NCI-H82 treated with DMSO at 0.1 percent for 48 hours (cell line): ENCODE measurements at regions not wholly inside any gene's neighbourhood (a gene's known extent, or its start where the extent isn't known, plus 50 kb on each side); places are given as distances from the start of the nearest gene placed in this dataset.
A peak's percentile ranks its signal among the peaks of the same experiment; 100 is the strongest.
"Not testable (repeated sequence)": the region's sequence is repeated elsewhere in the genome, so short reads cannot be mapped to it uniquely, and the experiment has no call there.

Source experiments
- DNase-seq: peaks from one replicate; lab custom pipeline; 2025; ENCODE audit not compliant: unreplicated experiment; lab: John Stamatoyannopoulos, UW

DNA sequence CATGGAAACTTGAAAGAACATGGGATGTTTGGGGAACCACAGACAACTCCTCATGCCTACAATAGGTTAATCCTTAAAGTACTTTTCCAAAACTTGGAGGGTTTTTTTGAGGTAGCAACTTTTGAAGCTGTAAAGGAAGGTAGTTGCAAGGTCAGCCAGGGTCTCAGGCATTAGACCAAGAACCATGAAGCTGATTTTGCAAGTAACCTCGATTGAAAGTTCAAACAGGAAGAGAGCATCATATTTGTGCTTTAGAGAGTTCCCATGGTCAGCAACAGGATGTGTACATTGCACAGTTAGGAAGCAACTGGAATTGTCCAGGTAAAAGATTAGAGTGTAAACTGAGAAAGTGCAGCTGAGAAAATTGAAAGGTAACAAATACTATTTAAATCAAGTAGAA, 199.8 kb upstream of the NR2F2 start:
- no peak for DNase-seq

GRCh38 chr15:96132126-96132525, 198.4 kb upstream of the NR2F2 start:
- no peak for DNase-seq

DNA sequence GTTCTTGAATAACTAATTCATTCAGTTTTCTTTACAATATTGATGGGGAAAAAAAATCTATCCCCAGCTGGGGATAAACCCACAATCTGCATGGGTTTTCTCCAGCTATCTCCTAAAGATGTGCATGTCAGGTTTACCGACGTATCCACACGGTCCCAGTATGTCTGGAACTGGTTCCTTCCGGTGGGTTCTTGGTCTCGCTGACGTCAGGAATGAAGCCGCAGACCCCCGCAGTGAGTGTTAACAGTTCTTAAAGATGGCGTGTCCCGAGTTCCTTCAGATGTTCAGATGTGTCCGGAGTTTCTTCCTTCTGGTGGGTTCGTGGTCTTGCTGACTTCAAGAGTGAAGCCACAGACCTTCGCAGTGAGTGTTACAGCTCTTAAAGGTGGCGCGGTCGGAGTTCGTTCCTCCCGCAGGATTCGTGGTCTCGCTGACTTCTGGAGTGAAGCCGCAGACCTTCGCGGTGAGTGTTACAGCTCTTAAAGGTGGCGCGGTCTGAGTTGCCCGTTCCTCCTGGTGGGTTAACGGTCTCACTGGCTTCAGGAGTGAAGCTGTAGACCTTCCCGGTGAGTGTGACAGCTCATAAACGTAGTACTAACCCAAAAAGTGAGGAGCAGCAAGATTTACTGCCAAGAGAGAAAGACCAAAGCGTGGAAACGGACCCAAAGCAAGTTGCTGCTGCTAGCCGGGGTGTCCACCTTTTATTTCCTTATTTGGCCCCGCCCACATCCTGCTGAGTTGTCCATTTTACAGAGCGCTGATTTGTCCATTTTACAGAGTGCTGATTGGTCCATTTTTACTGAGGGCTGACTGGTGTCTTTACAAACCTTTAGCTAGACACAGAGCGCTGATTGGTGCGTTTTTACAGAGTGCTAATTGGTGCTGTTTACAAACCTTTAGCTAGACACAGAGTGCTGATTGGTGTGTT, 195.1 kb upstream of the NR2F2 start:
- no peak for DNase-seq

- DNase-seq: no peak
Measured at GRCh38 chr15:96138985-96139384, 191.5 kb upstream of the NR2F2 start.

DNA sequence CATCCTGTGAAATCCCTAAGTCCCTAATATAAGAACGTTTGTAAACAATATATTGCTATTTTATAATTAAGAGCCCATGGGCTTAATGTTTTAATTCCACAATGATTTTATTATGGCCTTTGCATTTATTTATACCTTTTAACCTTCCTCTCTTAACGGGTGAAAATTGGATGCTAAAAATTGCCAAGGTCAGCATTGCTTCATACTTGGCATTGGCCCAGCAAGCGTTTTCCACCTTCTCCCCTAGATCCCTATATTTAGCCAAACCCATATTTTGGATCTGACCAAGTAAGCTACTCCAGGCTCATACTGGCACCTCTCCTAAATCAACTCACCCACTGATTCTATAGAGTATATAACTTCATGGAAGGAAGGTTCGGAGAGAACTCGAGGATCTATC, 188.0 kb upstream of the NR2F2 start:
- DNase-seq: no peak

- no peak for DNase-seq
Measured at GRCh38 chr15:96144734-96145133, 185.8 kb upstream of the NR2F2 start.

DNA sequence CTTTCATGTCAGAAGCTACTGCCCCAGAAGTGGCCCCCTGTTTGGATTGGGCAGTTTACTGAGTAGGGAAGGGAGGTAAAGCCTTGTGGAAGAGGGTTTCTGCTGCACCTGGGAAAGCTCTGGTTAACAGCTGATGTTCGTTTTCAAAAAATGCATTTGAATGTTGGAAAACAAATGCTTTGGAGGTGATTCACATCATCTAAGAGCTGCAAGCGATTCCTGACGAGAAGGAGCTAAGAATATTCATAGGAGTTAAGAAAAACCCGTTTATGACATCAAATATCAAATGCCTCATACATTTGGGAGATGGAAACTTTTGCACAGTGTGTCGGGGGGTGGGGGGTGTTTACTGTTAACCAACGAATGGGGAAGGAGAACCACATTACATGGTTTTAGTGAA, 183.8 kb upstream of the NR2F2 start:
- DNase-seq: no peak

- no peak for DNase-seq
Measured at GRCh38 chr15:96147267-96147666, 183.2 kb upstream of the NR2F2 start.

- no peak for DNase-seq
Measured at GRCh38 chr15:96150254-96150653, 180.2 kb upstream of the NR2F2 start.

GRCh38 chr15:96151749-96152148, 178.8 kb upstream of the NR2F2 start:
- not testable (repeated sequence) for DNase-seq

DNA sequence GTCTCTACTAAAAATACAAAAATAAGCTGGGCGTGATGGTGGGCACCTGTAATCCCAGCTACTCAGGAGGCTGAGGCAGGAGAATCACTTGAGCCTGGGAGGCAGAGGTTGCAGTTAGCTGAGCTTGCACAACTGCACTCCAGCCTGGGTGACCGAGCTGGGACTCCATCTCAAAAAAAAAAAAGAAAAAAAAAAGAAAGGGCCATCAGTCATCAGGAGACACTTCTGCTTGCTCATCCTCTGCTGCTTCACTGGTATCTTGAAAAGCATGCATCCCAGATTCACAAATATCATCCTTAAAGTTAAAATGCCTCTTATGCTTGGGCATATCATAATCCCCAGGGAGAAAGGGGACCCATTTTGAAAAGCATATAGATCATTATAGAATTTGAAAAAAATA, 176.6 kb upstream of the NR2F2 start:
- no peak for DNase-seq

GRCh38 chr15:96158938-96159337, 171.6 kb upstream of the NR2F2 start:
- no peak for DNase-seq

- no peak for DNase-seq
Measured at GRCh38 chr15:96160269-96160668, 170.2 kb upstream of the NR2F2 start.

GRCh38 chr15:96160800-96161199, 169.7 kb upstream of the NR2F2 start:
- peak; percentile 33 for DNase-seq

DNA sequence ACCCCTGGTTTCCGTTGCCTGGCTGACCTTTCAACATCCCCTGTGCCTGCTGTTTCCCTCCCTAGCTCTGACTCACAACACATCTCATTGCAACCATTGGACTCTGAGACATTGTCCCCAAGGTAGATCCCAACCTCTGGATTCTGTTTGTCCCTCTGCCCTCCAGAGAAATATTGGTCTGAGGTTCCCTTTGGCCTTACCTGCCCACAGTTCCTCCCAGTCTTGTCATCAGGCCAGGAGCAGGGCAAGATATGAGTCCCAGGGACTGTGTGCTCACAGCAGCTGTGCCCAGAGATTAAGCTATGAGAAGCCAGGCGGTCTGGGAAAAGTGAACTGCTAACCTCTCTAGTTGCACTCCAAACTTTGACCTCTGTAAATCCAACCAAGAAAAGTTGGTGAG, 168.2 kb upstream of the NR2F2 start:
- DNase-seq: no peak

- no peak for DNase-seq
Measured at GRCh38 chr15:96165081-96165480, 165.4 kb upstream of the NR2F2 start.

DNA sequence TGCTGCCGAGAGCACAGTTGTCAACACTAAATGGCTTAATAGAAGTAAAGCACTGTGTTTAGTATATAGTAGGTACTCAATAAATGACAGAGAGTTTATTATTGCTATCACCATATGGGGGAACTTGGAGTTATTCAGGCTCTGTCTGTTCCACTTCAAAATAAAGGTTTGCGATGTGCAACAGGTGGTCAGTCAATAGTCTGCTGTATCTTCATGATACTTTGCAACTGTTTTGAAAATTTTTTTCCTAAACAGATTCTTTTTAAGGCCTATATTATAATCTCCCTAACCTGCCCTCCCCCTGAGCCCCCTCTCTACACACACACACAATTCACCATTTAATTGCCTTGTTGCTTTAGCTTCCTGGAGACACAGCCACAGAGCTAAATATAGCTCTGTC, 164.7 kb upstream of the NR2F2 start:
- no peak for DNase-seq

DNA sequence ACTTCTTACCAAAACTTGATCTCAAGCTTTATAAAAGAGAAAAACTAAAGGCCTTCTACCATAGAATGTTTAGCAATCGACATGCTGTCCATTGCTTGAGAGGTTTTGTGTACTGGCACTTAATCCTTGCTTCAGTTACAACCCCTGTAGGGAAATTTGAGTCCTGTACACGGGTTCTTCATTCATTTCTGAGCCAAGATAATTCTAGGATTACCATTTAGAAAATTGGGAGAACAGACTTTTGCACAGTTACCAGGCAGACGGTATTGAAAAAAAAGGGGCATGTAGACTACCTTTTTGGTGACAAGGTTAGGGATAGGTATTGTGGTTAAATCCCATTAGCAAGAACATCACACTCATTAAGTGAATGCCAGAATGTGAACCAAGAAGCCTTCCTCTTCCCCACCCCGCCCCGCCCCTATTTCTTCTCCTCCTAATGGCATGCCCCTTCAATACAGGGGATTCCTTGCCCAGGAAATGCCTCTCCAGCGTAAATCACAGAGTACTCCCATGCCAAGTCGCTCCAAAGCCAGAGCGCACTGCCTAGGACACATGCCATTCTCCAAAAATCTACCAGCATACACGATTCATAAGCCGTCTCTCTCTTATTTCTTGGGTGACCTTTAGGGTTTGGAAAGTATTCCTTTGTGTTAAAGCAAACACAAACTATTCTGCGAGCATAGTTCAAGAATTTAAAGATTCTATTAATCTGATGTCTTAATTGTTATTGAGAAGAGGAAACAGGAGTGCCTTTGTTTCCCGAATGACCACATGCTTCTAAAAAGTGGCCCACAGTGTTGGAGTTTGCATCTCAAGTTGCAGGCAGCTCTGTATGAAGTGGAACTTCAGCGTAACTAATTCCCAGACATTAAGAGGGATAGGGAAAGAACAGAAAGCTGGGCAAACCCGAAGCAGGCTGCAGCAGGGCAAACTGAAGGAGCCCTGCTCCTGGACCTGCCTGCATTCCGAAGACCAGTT, 164.0 kb upstream of the NR2F2 start:
- DNase-seq: no peak

DNA sequence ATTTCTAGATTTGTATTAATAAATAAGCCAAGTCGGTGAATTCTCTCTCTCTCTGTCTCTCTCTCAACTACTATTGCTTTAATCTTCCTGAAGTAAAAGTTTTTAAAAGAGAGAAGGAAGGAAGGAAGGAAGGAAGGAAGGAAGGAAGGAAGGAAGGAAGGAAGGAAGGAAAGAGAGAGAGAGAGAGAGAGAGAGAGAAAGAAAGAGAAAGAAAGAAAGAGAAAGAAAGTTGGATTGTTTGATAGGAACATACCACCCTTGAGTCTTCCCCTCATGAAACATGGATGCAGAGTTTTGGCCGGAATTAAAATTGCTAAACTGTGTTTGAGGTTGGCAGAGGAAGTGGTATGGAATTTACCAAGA, 159.9 kb upstream of the NR2F2 start:
- DNase-seq: not testable (repeated sequence)

DNA sequence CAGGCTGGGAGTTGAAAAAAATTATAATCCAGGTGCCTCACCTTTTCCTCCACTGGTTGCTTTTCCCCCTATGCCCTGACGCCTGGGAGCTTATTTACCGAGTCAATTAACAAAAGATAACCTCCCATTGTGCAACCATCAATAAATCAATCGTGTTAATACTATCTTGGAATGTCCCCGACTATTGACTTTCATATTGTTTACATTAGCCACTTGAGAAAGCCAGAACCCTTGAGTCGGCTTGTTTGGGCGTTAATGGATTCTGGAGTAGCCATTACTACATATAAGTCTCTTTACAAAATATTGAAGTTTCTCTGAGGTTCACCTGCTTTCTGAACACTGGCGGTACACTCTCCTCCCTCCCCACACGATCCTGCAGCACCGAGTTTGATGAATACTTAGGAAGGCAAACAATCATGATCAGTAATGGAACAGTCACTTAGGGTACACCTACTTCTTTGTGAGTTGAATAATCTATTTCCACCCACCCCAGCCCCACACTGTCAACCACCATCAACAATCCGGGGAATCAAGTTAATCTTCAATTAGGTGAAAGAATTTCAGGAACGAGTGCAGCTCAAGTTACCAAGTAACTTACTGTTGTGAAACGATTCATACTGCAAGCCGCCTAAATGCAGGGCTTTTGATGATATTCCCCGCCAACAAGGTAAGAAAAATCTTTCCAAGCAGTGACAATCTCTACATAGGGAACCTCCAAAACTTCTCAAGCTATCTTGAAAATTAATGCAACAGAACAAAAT, 159.3 kb upstream of the NR2F2 start:
- DNase-seq: no peak

DNA sequence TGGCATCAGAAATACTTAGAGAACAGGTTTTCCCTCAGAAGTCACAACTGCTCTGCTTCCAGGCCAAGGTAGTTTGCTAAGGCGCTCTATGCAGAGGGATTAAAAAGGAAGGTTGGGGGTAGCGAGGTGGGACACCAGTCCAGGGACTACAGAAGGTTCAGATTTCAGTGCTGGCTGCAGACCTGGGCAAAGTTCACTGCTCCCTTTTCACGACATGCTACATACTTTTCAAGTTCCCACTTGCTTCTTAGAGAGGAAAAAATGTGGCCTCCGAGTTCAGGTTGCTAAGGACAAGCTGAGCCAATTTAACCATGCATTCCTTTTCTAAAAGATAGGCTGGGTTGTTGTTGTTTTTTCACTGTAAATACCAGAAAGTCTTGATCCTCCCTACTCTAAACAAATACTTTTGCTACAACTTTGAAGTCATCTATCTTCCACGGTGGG, 158.6 kb upstream of the NR2F2 start:
- DNase-seq: no peak
